HG03066 (cell line): ENCODE measurements at regions not wholly inside any gene's neighbourhood (a gene's known extent, or its start where the extent isn't known, plus 50 kb on each side); places are given as distances from the start of the nearest gene placed in this dataset.

Experiments used
- ATAC-seq: cut with Tn5 transposase; IDR thresholded peaks from one replicate; pipeline ENCODE4 v1.9.1; 2021; ENCODE audit warnings: low read depth; ENCODE audit not compliant: unreplicated experiment

DNA sequence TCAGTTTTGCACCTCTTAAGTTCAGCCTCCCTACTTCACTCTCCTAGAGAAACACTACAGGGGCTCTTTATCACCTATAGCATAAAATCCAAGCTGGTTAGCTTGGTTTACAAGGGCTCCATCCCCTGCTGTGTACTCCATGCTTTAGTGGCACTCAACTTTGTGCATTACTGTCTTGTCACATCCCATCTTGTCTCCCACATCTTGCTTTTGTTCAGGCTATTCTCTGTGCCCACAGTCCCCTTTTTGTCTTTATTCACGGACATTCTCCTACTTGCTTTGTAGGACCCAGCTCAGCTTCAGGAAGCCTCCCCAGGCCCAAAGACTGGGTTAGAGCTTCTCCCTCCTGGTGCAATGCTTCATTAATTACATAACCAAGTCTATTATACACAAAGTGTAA lies 107.9 kb upstream of the SPACA1 start:
- ATAC-seq: no peak

DNA sequence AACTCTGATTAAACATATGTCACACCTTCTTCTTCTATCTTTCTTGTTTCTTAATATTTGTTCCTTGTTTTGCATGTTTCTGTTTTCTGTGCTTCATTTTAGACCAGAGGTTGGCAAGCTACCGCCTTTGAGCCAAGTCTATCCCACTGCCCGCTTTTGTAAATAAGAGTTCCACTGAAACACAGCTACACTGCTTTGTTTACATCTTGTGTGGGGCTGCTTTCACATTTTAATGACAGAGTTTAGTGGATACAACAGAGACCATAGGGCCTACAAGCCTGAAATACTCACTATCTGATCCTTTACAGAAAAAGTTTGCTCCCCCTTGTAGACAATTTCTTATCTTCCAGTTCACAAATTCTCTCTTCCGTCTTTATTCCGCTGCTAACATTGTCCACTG lies 109.4 kb upstream of the SPACA1 start:
- no peak for ATAC-seq

DNA sequence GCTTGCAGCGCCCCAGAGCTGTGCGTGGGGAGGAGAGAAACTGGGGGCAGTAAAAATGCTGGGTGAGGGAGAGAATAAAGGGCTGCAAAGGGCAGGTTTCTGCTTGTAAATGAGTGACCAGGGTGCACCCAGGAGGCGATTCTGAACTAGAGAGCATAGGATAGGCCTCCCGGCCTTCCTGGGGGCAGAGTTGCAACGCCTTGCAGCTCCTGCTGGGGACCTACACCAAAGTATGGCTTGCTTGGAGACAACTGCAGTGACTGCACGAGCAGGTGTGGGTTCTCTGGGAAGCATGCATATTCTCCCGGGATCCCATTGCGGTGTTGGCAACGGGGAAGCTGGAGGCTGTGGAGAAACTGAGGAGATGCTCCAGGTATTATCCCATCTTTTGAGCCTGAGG lies 111.6 kb upstream of the SPACA1 start:
- ATAC-seq: no peak

GRCh38 chr6:87935196-87935595 lies 112.4 kb upstream of the SPACA1 start:
- ATAC-seq: no peak

DNA sequence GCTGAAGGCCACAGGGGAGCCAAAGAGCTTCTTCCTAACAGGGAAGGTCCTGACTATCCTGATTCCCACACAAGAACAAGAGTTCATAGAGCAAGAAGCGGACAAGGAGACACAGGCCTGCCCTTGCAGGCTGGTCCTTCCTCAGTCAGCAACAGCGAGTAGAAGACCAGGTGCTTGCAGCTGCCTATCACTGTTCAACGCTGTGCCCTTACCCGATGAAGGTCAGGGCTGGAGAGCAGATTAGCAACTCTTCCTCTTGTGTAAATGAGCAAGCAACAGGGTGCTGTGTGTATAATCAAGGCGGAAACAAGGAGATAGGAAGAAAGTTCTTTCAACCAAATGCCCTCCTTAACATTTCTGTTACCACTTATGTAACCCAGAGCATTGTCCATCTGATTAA lies 115.3 kb upstream of the SPACA1 start:
- no peak for ATAC-seq

- ATAC-seq: peak; percentile 65
Measured at GRCh38 chr6:87929843-87930288, 117.8 kb upstream of the SPACA1 start.

DNA sequence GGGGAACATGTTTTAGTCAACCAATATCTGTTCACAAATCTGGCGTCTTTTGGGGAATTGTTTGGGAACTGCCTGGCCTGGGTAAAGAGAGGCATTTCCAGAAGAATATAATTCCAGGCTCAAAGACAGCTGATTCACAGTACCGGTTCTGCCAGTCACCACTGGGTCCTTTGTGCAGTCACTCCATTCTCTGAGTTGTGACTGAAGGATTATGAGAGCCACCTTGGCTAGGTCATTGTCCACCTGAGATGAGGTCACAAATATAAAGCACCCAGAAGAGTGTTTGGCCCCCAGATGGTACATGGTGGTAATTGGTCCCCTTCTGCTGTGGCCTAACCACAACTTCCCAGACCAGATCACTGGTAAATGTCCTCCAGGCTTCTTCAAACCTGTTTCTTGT lies 121.0 kb upstream of the SPACA1 start:
- no peak for ATAC-seq

GRCh38 chr6:87926072-87926471 lies 121.6 kb upstream of the SPACA1 start:
- no peak for ATAC-seq

GRCh38 chr6:87925373-87926060 lies 122.1 kb upstream of the SPACA1 start:
- peak; percentile 49 for ATAC-seq

- ATAC-seq: no peak
Measured at GRCh38 chr6:87923389-87924050, 124.1 kb upstream of the SPACA1 start.

GRCh38 chr6:87922947-87923330 lies 124.7 kb upstream of the SPACA1 start:
- peak; percentile 67 for ATAC-seq

DNA sequence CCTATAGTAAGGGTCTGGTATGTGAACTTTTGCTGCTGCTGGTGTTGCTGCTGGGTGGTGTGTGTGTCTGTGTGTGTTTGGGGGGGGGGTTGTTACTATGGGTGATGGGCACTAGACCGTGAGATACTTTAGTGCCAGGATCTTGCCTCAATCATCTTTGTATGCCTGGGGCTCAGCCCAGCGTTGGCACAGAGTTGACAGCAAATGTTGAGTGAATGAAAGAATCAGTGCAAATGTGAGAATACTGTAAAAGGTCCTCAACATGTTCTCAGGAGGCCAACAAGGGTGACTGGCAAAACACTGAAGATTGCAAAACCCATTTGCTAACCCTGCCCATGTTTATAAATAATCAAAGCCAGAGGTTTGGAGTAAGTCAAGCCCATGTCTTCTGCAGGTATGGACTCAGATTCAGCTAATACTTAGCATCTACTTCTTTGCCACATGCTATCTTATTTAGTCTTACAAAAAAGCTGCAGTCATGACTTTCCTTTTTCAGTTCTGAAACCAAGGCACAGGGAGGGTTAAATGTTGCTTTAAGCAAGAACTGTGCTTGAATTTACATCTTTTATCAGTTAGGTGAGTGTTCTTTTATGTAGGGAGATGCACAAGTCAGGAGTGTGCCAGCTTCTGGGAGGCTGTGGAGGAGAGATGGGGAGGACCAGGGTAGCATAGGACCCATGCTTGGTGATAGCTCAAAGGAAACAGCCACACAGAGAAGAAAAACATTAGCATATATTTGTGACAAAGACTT lies 125.3 kb upstream of the SPACA1 start:
- ATAC-seq: peak; percentile 12

DNA sequence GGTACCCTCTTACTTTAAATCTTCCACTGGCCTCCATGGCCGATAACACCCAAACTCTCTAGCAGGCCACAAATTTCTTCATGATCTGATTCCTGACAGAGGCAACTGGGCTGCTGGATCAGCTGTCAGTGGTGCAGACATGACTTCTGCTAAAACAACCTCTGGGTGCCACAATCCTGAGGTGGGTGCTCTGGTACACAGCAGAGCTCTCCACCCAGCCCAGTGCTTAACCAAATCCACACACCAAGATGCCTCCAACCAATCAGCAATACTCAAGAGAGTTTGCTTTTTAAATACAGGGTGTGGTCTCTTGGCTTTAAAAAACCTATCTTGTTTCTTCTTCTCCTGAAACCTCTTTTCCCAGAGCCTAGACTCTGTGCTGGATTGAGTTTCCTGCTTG lies 126.6 kb upstream of the SPACA1 start:
- ATAC-seq: no peak

- no peak for ATAC-seq
Measured at GRCh38 chr6:87920245-87920644, 127.4 kb upstream of the SPACA1 start.

DNA sequence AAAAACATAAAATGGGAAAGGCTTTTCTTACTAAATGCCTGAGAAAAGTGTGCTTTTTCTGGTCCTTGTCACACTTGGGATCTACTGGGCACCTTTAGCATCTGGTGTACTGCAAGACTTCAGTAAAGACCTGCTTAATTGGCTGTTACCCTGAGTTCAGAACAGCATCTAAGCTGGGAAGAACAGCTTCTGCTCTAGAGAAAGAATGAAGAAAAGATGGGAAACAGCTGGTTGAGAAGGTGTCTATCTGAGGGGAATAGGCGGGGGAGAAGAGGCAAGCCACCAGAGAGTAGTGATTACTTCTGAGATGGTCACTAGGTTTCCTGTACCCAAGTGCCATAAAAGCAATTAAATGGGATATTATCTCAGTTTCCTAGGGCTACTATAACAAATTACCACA lies 128.2 kb upstream of the SPACA1 start:
- ATAC-seq: no peak

GRCh38 chr6:87919001-87919400 lies 128.6 kb upstream of the SPACA1 start:
- no peak for ATAC-seq

DNA sequence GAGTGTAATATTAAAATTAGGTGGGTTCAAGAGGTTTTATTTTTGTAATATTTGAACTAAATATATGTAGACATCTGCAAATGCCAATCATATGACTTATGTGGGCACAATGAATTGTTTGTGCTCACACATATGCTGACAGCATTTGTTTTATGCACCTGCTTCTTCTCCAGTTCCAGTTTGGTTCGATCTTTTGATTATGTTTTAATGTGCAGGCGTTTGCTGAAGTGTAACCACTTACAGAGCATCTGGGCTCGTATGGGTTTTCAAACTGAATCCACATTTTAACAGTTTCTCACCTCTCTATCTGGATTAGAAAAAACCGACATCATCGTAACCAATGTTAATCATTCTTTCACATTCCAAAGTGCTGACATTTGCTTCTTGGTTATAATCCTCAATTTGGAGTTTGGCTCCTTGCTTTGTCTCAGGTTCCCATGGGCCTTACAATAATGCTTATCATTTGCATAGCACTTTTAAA lies 129.1 kb upstream of the SPACA1 start:
- no peak for ATAC-seq

DNA sequence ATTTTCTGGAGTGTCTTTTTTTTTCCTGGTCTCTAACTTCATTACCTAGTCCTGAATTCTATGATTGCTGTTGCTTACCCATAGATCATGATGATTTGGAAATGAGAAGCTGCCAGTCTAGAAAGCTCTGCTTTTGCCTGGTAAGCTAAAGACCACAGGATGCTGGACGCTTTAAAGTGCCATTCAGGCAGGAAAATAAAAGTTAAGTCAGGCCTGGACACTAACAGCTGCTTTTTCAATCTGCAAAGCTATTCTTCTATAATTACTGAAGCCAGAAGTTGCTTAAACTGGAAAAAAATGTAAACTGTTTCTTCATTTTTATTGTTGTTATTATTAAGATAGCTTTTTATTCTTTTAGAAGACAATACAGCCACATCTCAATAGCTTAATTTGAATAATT lies 129.8 kb upstream of the SPACA1 start:
- no peak for ATAC-seq

- no peak for ATAC-seq
Measured at GRCh38 chr6:87916446-87916845, 131.2 kb upstream of the SPACA1 start.

- ATAC-seq: no peak
Measured at GRCh38 chr6:87914637-87915395, 132.8 kb upstream of the SPACA1 start.

DNA sequence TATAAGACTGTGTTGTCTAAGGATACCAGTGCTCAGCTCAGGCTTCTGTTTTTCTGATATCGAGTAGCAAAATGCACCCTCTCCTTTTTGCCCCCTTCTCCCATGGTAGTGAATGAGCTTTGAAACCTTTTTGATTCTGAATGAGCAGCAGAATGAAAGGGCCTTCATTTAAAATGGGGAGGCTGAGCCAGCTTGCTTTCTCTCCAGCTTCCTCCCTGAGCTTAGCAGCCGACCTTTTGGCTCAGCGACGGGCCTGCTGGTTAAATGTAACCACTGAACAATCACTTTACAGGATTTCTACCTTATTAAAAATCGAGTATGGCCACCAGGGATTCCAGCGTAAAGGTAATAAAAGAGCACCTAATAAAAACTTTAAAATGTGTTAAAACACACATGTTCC lies 133.7 kb upstream of the SPACA1 start:
- ATAC-seq: no peak
